HG03064 (cell line): ENCODE measurements at regions not wholly inside any gene's neighbourhood (a gene's known extent, or its start where the extent isn't known, plus 50 kb on each side); places are given as distances from the start of the nearest gene placed in this dataset.
"Not testable (repeated sequence)": the region's sequence is repeated elsewhere in the genome, so short reads cannot be mapped to it uniquely, and the experiment has no call there.

Source experiments
- ATAC-seq: cut with Tn5 transposase; IDR thresholded peaks from one replicate; pipeline ENCODE4 v1.9.1; 2021; ENCODE audit warnings: low read depth; ENCODE audit not compliant: unreplicated experiment

- ATAC-seq = no peak
These were observed 442.7 kb downstream of the RAPGEF2 start for GRCh38 chr4:159545556-159545955.

- no peak for ATAC-seq
These were observed 444.9 kb downstream of the RAPGEF2 start for GRCh38 chr4:159547645-159548308.

GRCh38 chr4:159549098-159549518 lies 446.2 kb downstream of the RAPGEF2 start:
- no peak for ATAC-seq

GRCh38 chr4:159551281-159551680 lies 448.4 kb downstream of the RAPGEF2 start:
- ATAC-seq = no peak

GRCh38 chr4:159552979-159553768 lies 450.3 kb downstream of the RAPGEF2 start:
- no peak for ATAC-seq

GRCh38 chr4:159555873-159556272 lies 453.0 kb downstream of the RAPGEF2 start:
- ATAC-seq = no peak

GRCh38 chr4:159562366-159562765 lies 459.5 kb downstream of the RAPGEF2 start:
- ATAC-seq = no peak

GRCh38 chr4:159563257-159563656 lies 460.4 kb downstream of the RAPGEF2 start:
- ATAC-seq = no peak

- ATAC-seq = no peak
These were observed 461.7 kb downstream of the RAPGEF2 start for GRCh38 chr4:159564615-159565014.

- no peak for ATAC-seq
These were observed 463.9 kb downstream of the RAPGEF2 start for GRCh38 chr4:159566786-159567185.

GRCh38 chr4:159577241-159577640 lies 474.4 kb downstream of the RAPGEF2 start:
- no peak for ATAC-seq

GRCh38 chr4:159582685-159583084 lies 479.8 kb downstream of the RAPGEF2 start:
- no peak for ATAC-seq

- no peak for ATAC-seq
These were observed 490.1 kb downstream of the RAPGEF2 start for GRCh38 chr4:159592898-159593556.

- ATAC-seq = no peak
These were observed 490.8 kb downstream of the RAPGEF2 start for GRCh38 chr4:159593681-159594080.

GRCh38 chr4:159594576-159594975 lies 491.7 kb downstream of the RAPGEF2 start:
- no peak for ATAC-seq

GRCh38 chr4:159595101-159595500 lies 492.2 kb downstream of the RAPGEF2 start:
- ATAC-seq = not testable (repeated sequence)

GRCh38 chr4:159598602-159599001 lies 495.7 kb downstream of the RAPGEF2 start:
- ATAC-seq = no peak

- no peak for ATAC-seq
These were observed 497.2 kb downstream of the RAPGEF2 start for GRCh38 chr4:159600061-159600460.

- no peak for ATAC-seq
These were observed 501.9 kb downstream of the RAPGEF2 start for GRCh38 chr4:159604781-159605180.

GRCh38 chr4:159606835-159607234 lies 504.0 kb downstream of the RAPGEF2 start:
- no peak for ATAC-seq

- no peak for ATAC-seq
These were observed 504.9 kb downstream of the RAPGEF2 start for GRCh38 chr4:159607809-159608208.
